ENCODE measurements at regions not wholly inside any gene's neighbourhood (a gene's known extent, or its start where the extent isn't known, plus 50 kb on each side); places are given as distances from the start of the nearest gene placed in this dataset.

- no peak for DNase-seq
- intact Hi-C loops (cut with DNase I, micrococcal nuclease): no loop called here
- H3K36me3 ChIP-seq (ENCODE audit: low read depth): no peaks in the 10 kb centered on the region
- H3K4me1 ChIP-seq (ENCODE audit: low read depth): no peaks in the 10 kb centered on the region
- no peak overlapping the region for H3K4me3 ChIP-seq
- no peak for TF ChIP-seq CTCF (IDR thresholded peaks at IDR 0.05)
- no peaks in the 10 kb centered on the region for H3K9me3 ChIP-seq
- ATAC-seq: no peak
Measured at GRCh38 chrX:42855259-42855658, 77.3 kb upstream of the PPP1R2C start.

- intact Hi-C loops (cut with DNase I, micrococcal nuclease): no loop called here
- DNase-seq (no peak), ATAC-seq (no peak)
- H3K4me3 ChIP-seq: no peak overlapping the region
- H3K36me3 ChIP-seq (ENCODE audit: low read depth): no peaks in the 10 kb centered on the region
- H3K4me1 ChIP-seq (ENCODE audit: low read depth): no peaks in the 10 kb centered on the region
- TF ChIP-seq CTCF (IDR thresholded peaks at IDR 0.05): no peak
- no peaks in the 10 kb centered on the region for H3K9me3 ChIP-seq
Measured at GRCh38 chrX:42857766-42858165, 79.8 kb upstream of the PPP1R2C start.

- intact Hi-C loops (cut with DNase I, micrococcal nuclease): no loop called here
- Histone ChIP-seq H3K36me3 (ENCODE audit: low read depth) (no peaks in the 10 kb centered on the region), H3K4me3 (no peak overlapping the region), H3K9me3 (no peaks in the 10 kb centered on the region), H3K4me1 (ENCODE audit: low read depth) (no peaks in the 10 kb centered on the region)
- no peak for ATAC-seq
- no peak for TF ChIP-seq CTCF (IDR thresholded peaks at IDR 0.05)
- DNase-seq: no peak
Measured at GRCh38 chrX:42869011-42869410, 91.0 kb upstream of the PPP1R2C start.

DNA sequence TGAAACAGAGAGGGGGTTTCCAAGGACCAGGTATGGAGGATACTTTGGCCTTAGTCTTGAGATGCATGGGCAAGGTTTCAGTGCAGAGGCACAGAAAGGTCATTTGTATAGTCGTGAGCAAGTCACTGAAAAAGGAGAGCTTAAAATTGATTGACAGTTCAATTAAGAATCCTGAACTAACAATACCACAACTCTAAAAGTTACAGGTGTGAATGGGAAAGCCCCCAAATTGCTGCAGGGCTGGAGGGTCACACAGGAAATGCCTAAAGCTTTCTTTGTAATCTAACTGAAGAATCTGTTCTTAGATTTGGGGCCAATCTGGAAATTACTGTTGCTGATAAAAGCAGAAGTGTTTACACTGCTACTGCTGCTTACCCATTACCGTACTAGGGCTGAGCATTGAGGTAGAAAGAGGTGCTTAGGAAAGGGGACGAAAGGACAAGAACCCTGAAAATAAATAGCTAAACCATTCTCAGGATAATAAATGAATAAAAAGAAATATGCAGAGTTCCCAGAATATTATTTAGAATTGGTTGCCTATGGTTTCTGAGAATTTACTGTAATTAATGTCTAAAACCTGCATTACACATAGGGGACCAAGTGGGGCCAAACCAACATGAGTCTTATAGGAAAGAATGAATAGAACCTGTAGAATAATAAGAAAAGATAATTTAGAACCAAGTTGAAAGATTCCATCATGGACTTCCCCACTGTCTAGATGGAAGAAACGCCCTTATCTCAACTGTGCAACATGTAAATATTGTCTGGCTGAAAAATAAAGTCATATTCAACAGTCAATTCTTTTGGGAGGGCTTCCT lies 91.9 kb upstream of the PPP1R2C start:
- Histone ChIP-seq H3K36me3 (ENCODE audit: low read depth) (no peaks in the 10 kb centered on the region), H3K4me3 (no peak overlapping the region), H3K9me3 (no peaks in the 10 kb centered on the region), H3K4me1 (ENCODE audit: low read depth) (no peaks in the 10 kb centered on the region)
- ATAC-seq (no peak), DNase-seq (no peak)
- TF ChIP-seq CTCF (IDR thresholded peaks at IDR 0.05): no peak
- intact Hi-C loops (cut with DNase I, micrococcal nuclease): no loop called here

DNA sequence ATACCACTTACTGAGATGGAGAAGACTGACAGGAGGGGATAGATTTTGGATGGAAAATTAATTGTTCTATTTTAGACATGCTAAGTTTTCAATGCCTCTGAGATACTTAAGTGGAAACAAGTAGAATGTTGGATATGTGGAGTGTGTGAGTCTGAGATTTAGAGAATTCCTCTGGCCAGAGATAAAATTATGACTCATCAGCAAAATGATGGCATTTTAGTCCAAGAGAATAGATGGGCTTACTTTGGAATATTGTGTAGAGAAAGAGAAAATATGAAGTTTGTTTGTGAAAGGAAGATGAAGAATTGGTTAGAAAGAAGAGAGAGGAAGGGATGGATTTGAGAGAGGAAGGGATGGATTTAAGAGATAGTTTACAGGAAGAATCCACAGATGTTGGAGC lies 108.6 kb upstream of the PPP1R2C start:
- Histone ChIP-seq H3K4me1 (ENCODE audit: low read depth) (no peaks in the 10 kb centered on the region), H3K9me3 (no peaks in the 10 kb centered on the region), H3K36me3 (ENCODE audit: low read depth) (no peaks in the 10 kb centered on the region), H3K4me3 (no peak overlapping the region)
- intact Hi-C loops (cut with DNase I, micrococcal nuclease): no loop called here
- DNase-seq (no peak), ATAC-seq (no peak)
- no peak for TF ChIP-seq CTCF (IDR thresholded peaks at IDR 0.05)

All from mucosa of descending colon (tissue), 3 donors.